DOHH2 (cell line): ENCODE measurements at regions not wholly inside any gene's neighbourhood (a gene's known extent, or its start where the extent isn't known, plus 50 kb on each side); places are given as distances from the start of the nearest gene placed in this dataset.

Source experiments
- CTCF ChIP-seq: fragments of 200-600 bp; sonication (generic); IDR thresholded peaks from one replicate; pipeline ENCODE4 v1.5.1; 2014; ENCODE audit warnings: antibody characterized with exemption, mild to moderate bottlenecking, low read depth, low read length; ENCODE audit not compliant: poor library complexity, severe bottlenecking
- EZH2phosphoT487 ChIP-seq: fragments of 200-600 bp; sonication (generic); IDR thresholded peaks from 2 replicates; pipeline ENCODE4 v1.6.1; 2017; ENCODE audit warnings: borderline replicate concordance, mild to moderate bottlenecking, antibody characterized with exemption, low read length, moderate library complexity, mixed read lengths

- TF ChIP-seq CTCF (no peak), EZH2phosphoT487 (no peak)
Observed at GRCh38 chr2:60058781-60059180, 494.7 kb downstream of the BCL11A start.
